Liver (tissue), 3 donors: ENCODE measurements at regions not wholly inside any gene's neighbourhood (a gene's known extent, or its start where the extent isn't known, plus 50 kb on each side); places are given as distances from the start of the nearest gene placed in this dataset.

Source experiments
- ATF3 ChIP-seq: IDR thresholded peaks from 2 replicates; pipeline ENCODE4 v1.6.1; 2016; ENCODE audit warnings: antibody characterized with exemption
- CTCF ChIP-seq: fragments of 150-350 bp; IDR thresholded peaks from 2 replicates; pipeline ENCODE4 v1.5.1; 2017; ENCODE audit warnings: improper control_type of control experiment, low read depth, low read length; ENCODE audit not compliant: missing input control
- GABPA ChIP-seq, 2 donors: IDR thresholded peaks in 1 of 2; conservative IDR thresholded peaks in 1 of 2; 2 replicates each; pipeline ENCODE4 v1.6.1; 2016; ENCODE audit warnings: antibody characterized with exemption in 2 of 2, mild to moderate bottlenecking in 1 of 2, moderate library complexity in 1 of 2
- JUND ChIP-seq, 2 donors: IDR thresholded peaks; 2 replicates each; pipeline ENCODE4 v1.6.1; 2016; ENCODE audit warnings: antibody characterized with exemption in 2 of 2
- RAD21 ChIP-seq, 2 donors: IDR thresholded peaks; 2 replicates each; pipeline ENCODE4 v1.6.1; 2016; ENCODE audit warnings: antibody characterized with exemption in 2 of 2, mild to moderate bottlenecking in 2 of 2
- RXRA ChIP-seq, 2 donors: IDR thresholded peaks; 2 replicates each; pipeline ENCODE4 v1.6.1; 2017 to 2018; ENCODE audit warnings: antibody characterized with exemption in 2 of 2, mild to moderate bottlenecking in 1 of 2
- TAF1 ChIP-seq: conservative IDR thresholded peaks from 2 replicates; pipeline ENCODE4 v1.6.1; 2016; ENCODE audit warnings: antibody characterized with exemption, mild to moderate bottlenecking
- YY1 ChIP-seq: IDR thresholded peaks from 2 replicates; pipeline ENCODE4 v1.6.1; 2016; ENCODE audit warnings: antibody characterized with exemption, mild to moderate bottlenecking
- TF ChIP-seq, protein P1 (sequence below): IDR thresholded peaks from 2 replicates; pipeline ENCODE4 v1.6.1; 2016; ENCODE audit warnings: antibody characterized with exemption
- TF ChIP-seq, protein P2 (sequence below): IDR thresholded peaks from 2 replicates; pipeline ENCODE4 v1.6.1; 2016; ENCODE audit warnings: antibody characterized with exemption, mild to moderate bottlenecking
- donor health status: healthy.
- donor health status: healthy.

DNA sequence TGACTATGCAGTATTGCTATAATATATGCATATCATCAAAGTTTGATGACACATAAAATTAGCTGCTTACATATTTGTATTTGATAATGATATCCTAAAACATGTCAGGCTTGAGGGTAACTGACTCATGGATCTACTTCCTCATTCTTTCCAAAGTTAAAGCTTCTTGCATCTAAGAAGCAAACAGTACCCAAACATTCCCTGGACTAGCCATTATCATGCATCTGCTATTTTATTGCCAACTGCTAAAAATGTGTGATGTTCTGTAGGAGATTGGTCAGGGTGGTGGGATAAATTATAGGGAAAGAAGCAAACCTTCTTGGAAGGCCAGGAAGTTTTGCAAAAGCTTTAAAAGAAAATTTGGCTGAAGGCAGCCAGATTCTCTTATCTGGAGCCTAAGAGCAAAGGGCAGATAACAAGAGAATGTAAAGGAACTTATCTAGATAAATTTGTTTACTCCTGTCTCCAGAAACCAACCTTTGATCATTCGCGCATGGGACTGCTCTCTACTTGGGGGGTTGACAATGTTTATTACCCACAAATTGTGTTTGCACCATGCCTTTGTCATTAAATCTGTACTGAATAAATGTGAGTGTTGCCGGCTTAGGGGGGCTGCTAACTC, 604.1 kb upstream of the TLE4 start:
- no peak for TF ChIP-seq RAD21 (IDR thresholded peaks at IDR 0.05)
- no peak for TF ChIP-seq CTCF
- TF ChIP-seq, protein P1, sequence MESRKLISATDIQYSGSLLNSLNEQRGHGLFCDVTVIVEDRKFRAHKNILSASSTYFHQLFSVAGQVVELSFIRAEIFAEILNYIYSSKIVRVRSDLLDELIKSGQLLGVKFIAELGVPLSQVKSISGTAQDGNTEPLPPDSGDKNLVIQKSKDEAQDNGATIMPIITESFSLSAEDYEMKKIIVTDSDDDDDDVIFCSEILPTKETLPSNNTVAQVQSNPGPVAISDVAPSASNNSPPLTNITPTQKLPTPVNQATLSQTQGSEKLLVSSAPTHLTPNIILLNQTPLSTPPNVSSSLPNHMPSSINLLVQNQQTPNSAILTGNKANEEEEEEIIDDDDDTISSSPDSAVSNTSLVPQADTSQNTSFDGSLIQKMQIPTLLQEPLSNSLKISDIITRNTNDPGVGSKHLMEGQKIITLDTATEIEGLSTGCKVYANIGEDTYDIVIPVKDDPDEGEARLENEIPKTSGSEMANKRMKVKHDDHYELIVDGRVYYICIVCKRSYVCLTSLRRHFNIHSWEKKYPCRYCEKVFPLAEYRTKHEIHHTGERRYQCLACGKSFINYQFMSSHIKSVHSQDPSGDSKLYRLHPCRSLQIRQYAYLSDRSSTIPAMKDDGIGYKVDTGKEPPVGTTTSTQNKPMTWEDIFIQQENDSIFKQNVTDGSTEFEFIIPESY = no peak
- TF ChIP-seq, protein P2, sequence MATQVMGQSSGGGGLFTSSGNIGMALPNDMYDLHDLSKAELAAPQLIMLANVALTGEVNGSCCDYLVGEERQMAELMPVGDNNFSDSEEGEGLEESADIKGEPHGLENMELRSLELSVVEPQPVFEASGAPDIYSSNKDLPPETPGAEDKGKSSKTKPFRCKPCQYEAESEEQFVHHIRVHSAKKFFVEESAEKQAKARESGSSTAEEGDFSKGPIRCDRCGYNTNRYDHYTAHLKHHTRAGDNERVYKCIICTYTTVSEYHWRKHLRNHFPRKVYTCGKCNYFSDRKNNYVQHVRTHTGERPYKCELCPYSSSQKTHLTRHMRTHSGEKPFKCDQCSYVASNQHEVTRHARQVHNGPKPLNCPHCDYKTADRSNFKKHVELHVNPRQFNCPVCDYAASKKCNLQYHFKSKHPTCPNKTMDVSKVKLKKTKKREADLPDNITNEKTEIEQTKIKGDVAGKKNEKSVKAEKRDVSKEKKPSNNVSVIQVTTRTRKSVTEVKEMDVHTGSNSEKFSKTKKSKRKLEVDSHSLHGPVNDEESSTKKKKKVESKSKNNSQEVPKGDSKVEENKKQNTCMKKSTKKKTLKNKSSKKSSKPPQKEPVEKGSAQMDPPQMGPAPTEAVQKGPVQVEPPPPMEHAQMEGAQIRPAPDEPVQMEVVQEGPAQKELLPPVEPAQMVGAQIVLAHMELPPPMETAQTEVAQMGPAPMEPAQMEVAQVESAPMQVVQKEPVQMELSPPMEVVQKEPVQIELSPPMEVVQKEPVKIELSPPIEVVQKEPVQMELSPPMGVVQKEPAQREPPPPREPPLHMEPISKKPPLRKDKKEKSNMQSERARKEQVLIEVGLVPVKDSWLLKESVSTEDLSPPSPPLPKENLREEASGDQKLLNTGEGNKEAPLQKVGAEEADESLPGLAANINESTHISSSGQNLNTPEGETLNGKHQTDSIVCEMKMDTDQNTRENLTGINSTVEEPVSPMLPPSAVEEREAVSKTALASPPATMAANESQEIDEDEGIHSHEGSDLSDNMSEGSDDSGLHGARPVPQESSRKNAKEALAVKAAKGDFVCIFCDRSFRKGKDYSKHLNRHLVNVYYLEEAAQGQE = no peak
- no peak for TF ChIP-seq RXRA (IDR thresholded peaks at IDR 0.05)
- no peak for TF ChIP-seq ATF3
- TF ChIP-seq GABPA (IDR thresholded peaks at IDR 0.05 in 1 of 2, conservative IDR thresholded peaks at IDR 0.05 in 1 of 2) = no peak
- TF ChIP-seq YY1 = no peak
- no peak for TF ChIP-seq TAF1
- TF ChIP-seq JUND (IDR thresholded peaks at IDR 0.05) = no peak
